Adrenal gland (tissue), 5 donors: ENCODE measurements at regions not wholly inside any gene's neighbourhood (a gene's known extent, or its start where the extent isn't known, plus 50 kb on each side); places are given as distances from the start of the nearest gene placed in this dataset.

ENCODE experiments used
- POLR2A ChIP-seq, 2 donors: fragments of 450-650 bp; IDR thresholded peaks; one replicate each; pipeline ENCODE4 v1.6.1; 2017; ENCODE audit warnings: antibody characterized with exemption in 2 of 2, mild to moderate bottlenecking in 2 of 2, moderate library complexity in 1 of 2
- TF ChIP-seq, protein P1 (sequence below), 6 experiments: fragments of 450-650 bp in 4 of 6; fragments of 200-600 bp in 2 of 6; sonication (generic) in 1 of 6; IDR thresholded peaks; 1 replicate in 5 of 6; 2 replicates in 1 of 6; pipeline versions ENCODE4 v1.5.1 to v1.8.0; 2016 to 2021; ENCODE audit warnings: antibody characterized with exemption in 6 of 6, mild to moderate bottlenecking in 2 of 6, moderate library complexity in 1 of 6
- donor health status: DM: no; HTN: no; CAD: no.

DNA sequence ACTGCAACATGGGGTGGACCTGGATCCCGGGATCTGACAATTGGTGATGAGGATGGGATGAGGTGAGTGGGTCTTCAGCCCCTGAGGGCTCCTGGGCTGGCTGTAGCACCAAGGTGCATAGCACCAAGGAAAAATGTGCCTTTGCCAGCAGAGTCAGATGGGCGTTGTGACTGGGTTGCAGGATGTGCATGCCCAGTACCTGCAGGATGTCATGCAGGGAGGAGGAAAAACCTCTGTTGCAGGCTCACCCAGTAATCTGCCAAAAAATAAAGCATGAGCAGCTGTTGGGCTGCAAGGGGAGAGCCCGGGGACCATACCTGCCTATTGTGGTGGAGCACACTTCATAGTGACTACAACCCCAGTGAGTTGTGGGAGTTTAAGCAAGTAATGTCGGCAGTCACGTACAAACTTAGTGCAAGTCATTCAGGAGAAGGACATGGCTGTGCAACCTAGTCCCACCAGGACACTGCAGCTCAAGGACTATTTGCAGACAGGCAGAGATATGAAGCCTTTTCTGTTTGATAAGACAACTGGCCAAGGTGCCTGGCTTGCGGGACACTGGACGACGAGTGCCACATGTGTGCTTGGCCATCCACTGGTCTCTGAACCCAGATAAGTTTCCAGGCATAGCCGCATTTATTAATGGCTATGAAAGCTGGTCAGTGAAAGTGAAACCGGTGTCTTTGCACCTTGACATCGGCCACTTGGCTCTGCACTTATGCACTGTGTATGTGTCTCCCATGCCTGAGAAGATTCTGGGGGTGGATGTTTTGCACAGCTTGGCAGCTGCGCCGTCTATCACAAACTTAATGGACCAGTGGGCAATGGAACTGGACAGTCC, 499.8 kb downstream of the KCNJ2 start:
- TF ChIP-seq, protein P1, sequence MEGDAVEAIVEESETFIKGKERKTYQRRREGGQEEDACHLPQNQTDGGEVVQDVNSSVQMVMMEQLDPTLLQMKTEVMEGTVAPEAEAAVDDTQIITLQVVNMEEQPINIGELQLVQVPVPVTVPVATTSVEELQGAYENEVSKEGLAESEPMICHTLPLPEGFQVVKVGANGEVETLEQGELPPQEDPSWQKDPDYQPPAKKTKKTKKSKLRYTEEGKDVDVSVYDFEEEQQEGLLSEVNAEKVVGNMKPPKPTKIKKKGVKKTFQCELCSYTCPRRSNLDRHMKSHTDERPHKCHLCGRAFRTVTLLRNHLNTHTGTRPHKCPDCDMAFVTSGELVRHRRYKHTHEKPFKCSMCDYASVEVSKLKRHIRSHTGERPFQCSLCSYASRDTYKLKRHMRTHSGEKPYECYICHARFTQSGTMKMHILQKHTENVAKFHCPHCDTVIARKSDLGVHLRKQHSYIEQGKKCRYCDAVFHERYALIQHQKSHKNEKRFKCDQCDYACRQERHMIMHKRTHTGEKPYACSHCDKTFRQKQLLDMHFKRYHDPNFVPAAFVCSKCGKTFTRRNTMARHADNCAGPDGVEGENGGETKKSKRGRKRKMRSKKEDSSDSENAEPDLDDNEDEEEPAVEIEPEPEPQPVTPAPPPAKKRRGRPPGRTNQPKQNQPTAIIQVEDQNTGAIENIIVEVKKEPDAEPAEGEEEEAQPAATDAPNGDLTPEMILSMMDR (IDR thresholded peaks at IDR 0.05), result no peak
- no peak for TF ChIP-seq POLR2A (IDR thresholded peaks at IDR 0.05)
